GM23248 (cell line): ENCODE measurements at regions not wholly inside any gene's neighbourhood (a gene's known extent, or its start where the extent isn't known, plus 50 kb on each side); places are given as distances from the start of the nearest gene placed in this dataset.

Experiments used
- DNase-seq: peaks from one replicate; pipeline ENCODE4 v3.0.0-alpha.2; 2015
- H2AFZ ChIP-seq: fragments of 200-600 bp; sonication (generic); 2 replicates; pipeline ENCODE4 v1.6.1; 2016; ENCODE audit warnings: antibody characterized with exemption
- H3F3A ChIP-seq: fragments of 200-600 bp; sonication (generic); 2 replicates; pipeline ENCODE4 v1.6.1; 2016; ENCODE audit warnings: mild to moderate bottlenecking, antibody characterized with exemption, mixed run types; ENCODE audit not compliant: insufficient read depth
- H3K27ac ChIP-seq: fragments of 200-600 bp; sonication (generic); 2 replicates; pipeline ENCODE4 v1.5.1; 2016; ENCODE audit warnings: mild to moderate bottlenecking
- H3K27me3 ChIP-seq: fragments of 200-600 bp; sonication (generic); replicated peaks from 2 replicates; pipeline ENCODE4 v1.6.1; 2016; ENCODE audit warnings: mild to moderate bottlenecking; ENCODE audit not compliant: insufficient read depth
- H3K36me3 ChIP-seq: fragments of 200-600 bp; sonication (generic); 2 replicates; pipeline ENCODE4 v1.6.1; 2016; ENCODE audit warnings: low read depth, mild to moderate bottlenecking
- H3K4me1 ChIP-seq: fragments of 200-600 bp; sonication (generic); 2 replicates; pipeline ENCODE4 v1.6.1; 2016; ENCODE audit warnings: mild to moderate bottlenecking; ENCODE audit not compliant: insufficient read depth
- H3K4me2 ChIP-seq: fragments of 200-600 bp; sonication (generic); one replicate; pipeline ENCODE4 v1.6.1; 2016; ENCODE audit warnings: mild to moderate bottlenecking; ENCODE audit not compliant: unreplicated experiment
- H3K4me3 ChIP-seq: fragments of 200-600 bp; sonication (generic); 2 replicates; pipeline ENCODE4 v1.5.1; 2016; ENCODE audit warnings: mild to moderate bottlenecking
- H3K79me2 ChIP-seq: fragments of 200-600 bp; sonication (generic); 2 replicates; pipeline ENCODE4 v1.6.1; 2016; ENCODE audit warnings: mild to moderate bottlenecking; ENCODE audit not compliant: insufficient read depth
- H3K9ac ChIP-seq: fragments of 200-600 bp; sonication (generic); 2 replicates; pipeline ENCODE4 v1.6.1; 2016; ENCODE audit warnings: mild to moderate bottlenecking
- H3K9me2 ChIP-seq: fragments of 200-600 bp; sonication (generic); 2 replicates; pipeline ENCODE4 v1.6.1; 2016; ENCODE audit warnings: mixed run types, mild to moderate bottlenecking, moderate library complexity; ENCODE audit not compliant: insufficient read depth
- H3K9me3 ChIP-seq: fragments of 200-600 bp; sonication (generic); one replicate; pipeline ENCODE4 v1.6.1; 2017; ENCODE audit warnings: low read depth
- H4K20me1 ChIP-seq: fragments of 200-600 bp; sonication (generic); 2 replicates; pipeline ENCODE4 v1.6.0; 2016; ENCODE audit not compliant: insufficient read depth
- EZH2 ChIP-seq: fragments of 200-600 bp; sonication (generic); IDR thresholded peaks from 2 replicates; pipeline ENCODE4 v1.6.1; 2018; ENCODE audit warnings: antibody characterized with exemption, mild to moderate bottlenecking; ENCODE audit not compliant: insufficient read depth, poor library complexity, severe bottlenecking
- EZH2phosphoT487 ChIP-seq: fragments of 200-600 bp; sonication (generic); IDR thresholded peaks from 2 replicates; pipeline ENCODE4 v1.6.1; 2018; ENCODE audit warnings: antibody characterized with exemption, moderate library complexity, mild to moderate bottlenecking, low read depth; ENCODE audit not compliant: insufficient read depth
- WGBS, 2 experiments: methylation state at CpG; one replicate each; pipeline ENCODE4 v1.1.6; 2015 to 2017; ENCODE audit warnings: low lambda C conversion rate in 2 of 2, low coverage in 1 of 2; ENCODE audit errors: missing lambda C conversion rate in 2 of 2; 5-methylcytosine and 5-hydroxymethylcytosine counted together
- in situ Hi-C: fragments of 300-500 bp; cut with MboI; formaldehyde crosslinking; loops from 2 replicates; pipeline ENCODE4 v1.15.0; 2020

DNA sequence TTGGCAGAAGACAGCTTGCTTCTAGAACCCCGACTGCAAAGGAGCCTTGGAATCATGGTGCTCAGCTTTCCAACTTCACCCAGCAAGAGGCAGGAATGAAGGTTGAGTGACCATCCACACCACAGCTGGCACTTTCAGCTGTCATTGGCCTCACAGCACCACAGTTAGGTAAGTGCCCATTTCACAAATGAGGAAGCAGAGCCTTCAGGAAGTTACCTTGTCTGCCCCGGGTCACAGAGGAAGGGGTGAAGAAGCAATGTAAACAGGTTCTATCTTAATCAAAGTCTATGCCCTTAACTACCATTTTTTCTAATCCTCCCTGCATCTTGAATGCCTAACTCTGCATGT lies 156.0 kb downstream of the GLUL start:
- no peaks in the 10 kb centered on the region for H3K79me2 ChIP-seq
- in situ Hi-C loops = no loop called here
- no peaks in the 10 kb centered on the region for H3K36me3 ChIP-seq
- no peaks in the 10 kb centered on the region for H3K9me3 ChIP-seq
- no peak for DNase-seq
- H2AFZ ChIP-seq = no peak overlapping the region
- H3K9me2 ChIP-seq = no peaks in the 10 kb centered on the region
- H3K27me3 ChIP-seq = 0 out of 2 replicates have a peak, but pooled peaks cover 1% of the 10 kb centered on the region
- no peaks in the 10 kb centered on the region for H4K20me1 ChIP-seq
- no peak overlapping the region for H3K9ac ChIP-seq
- 49 to 54% methylated on average over 2 of the region's 2 CpGs for WGBS, 2 experiments
- H3K4me1 ChIP-seq = no peaks in the 10 kb centered on the region
- no peak overlapping the region for H3K4me3 ChIP-seq
- H3K27ac ChIP-seq = no peak overlapping the region
- no peak for TF ChIP-seq EZH2phosphoT487
- H3F3A ChIP-seq = no peaks in the 10 kb centered on the region
- H3K4me2 ChIP-seq = no peak overlapping the region

- no peaks in the 10 kb centered on the region for H3K9me2 ChIP-seq
- H3K4me3 ChIP-seq = no peak overlapping the region
- WGBS, 2 experiments = 29 to 31% methylated on average over 4 of the region's 4 CpGs
- no peaks in the 10 kb centered on the region for H3F3A ChIP-seq
- no peaks in the 10 kb centered on the region for H3K79me2 ChIP-seq
- H3K36me3 ChIP-seq = no peaks in the 10 kb centered on the region
- TF ChIP-seq EZH2phosphoT487 (no peak), EZH2 (no peak)
- H3K27ac ChIP-seq = no peak overlapping the region
- H3K4me1 ChIP-seq = peaks cover 6% of the 10 kb centered on the region
- peak; percentile 42 for DNase-seq
- peak overlapping the region; percentile 43 for H3K4me2 ChIP-seq
- no peaks in the 10 kb centered on the region for H3K9me3 ChIP-seq
- H4K20me1 ChIP-seq = no peaks in the 10 kb centered on the region
- no peak overlapping the region for H3K9ac ChIP-seq
- H3K27me3 ChIP-seq = no peaks in the 10 kb centered on the region
- H2AFZ ChIP-seq = peak overlapping the region; percentile 48
- in situ Hi-C loops = no loop called here
Measured at GRCh38 chr1:182229921-182230491, 161.6 kb downstream of the GLUL start.

- Histone ChIP-seq H3K9me3 (no peaks in the 10 kb centered on the region), H3F3A (no peaks in the 10 kb centered on the region), H3K27ac (no peak overlapping the region)
Measured at GRCh38 chr1:182229451-182229850, 162.1 kb downstream of the GLUL start.

DNA sequence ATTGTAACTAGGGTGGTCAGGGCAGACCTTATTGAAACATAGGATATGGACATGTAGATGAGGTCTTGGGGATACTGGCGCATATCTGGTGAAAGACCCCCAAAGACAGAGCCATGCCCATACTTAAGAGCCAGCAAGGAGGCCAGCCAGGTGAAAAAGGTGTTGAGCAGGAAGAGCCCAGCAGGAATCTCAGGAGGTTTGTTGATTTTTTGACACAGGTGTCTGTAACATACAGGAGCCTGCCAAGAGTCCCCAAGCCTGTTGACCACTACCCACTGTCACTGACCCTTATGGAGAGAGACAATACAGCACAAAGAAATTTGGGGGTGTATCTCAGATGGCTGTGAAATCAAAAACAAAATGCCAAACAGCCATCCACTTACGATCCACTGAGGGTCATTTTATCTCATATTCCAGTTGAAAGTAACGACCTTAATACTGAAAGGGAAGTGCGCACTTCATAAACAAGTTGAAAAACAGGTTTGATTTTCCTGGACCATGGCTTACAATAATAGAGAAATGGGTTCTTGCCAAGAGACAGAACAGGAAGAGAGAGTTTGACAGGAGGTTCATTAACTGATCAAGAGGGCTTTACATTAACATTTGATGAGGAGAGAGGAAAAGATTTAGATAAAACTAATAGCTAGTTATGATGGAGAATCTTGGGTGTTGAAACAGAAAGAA lies 163.6 kb downstream of the GLUL start:
- no peak overlapping the region for H3K27ac ChIP-seq
- no peaks in the 10 kb centered on the region for H3K9me3 ChIP-seq
- H3K4me3 ChIP-seq = no peak overlapping the region
- no peak overlapping the region for H2AFZ ChIP-seq
- no peak for TF ChIP-seq EZH2
- no peak for TF ChIP-seq EZH2phosphoT487
- no peak overlapping the region for H3K4me2 ChIP-seq
- H4K20me1 ChIP-seq = no peaks in the 10 kb centered on the region
- no peaks in the 10 kb centered on the region for H3K27me3 ChIP-seq
- 72 to 73% methylated on average over 4 of the region's 4 CpGs for WGBS, 2 experiments
- in situ Hi-C loops = no loop called here
- no peaks in the 10 kb centered on the region for H3F3A ChIP-seq
- no peaks in the 10 kb centered on the region for H3K79me2 ChIP-seq
- H3K36me3 ChIP-seq = no peaks in the 10 kb centered on the region
- peaks cover 6% of the 10 kb centered on the region for H3K4me1 ChIP-seq
- no peak overlapping the region for H3K9ac ChIP-seq
- no peak for DNase-seq
- H3K9me2 ChIP-seq = no peaks in the 10 kb centered on the region

More at GRCh38 chr1:182229451-182229850, 162.1 kb downstream of the GLUL start:
- Histone ChIP-seq H3K4me3 (no peak overlapping the region), H3K4me1 (peaks cover 6% of the 10 kb centered on the region), H3K9ac (no peak overlapping the region), H3K9me2 (no peaks in the 10 kb centered on the region), H2AFZ (peak overlapping the region; percentile 48), H3K36me3 (no peaks in the 10 kb centered on the region), H3K4me2 (peak overlapping the region; percentile 43), H4K20me1 (no peaks in the 10 kb centered on the region), H3K27me3 (no peaks in the 10 kb centered on the region), H3K79me2 (no peaks in the 10 kb centered on the region)
- 57 to 63% methylated on average over 4 of the region's 4 CpGs for WGBS, 2 experiments
- DNase-seq = peak; percentile 39
- TF ChIP-seq EZH2phosphoT487 = no peak
- TF ChIP-seq EZH2 = no peak
- in situ Hi-C loops = no loop called here
